ENCODE measurements at regions not wholly inside any gene's neighbourhood (a gene's known extent, or its start where the extent isn't known, plus 50 kb on each side); places are given as distances from the start of the nearest gene placed in this dataset.

DNA sequence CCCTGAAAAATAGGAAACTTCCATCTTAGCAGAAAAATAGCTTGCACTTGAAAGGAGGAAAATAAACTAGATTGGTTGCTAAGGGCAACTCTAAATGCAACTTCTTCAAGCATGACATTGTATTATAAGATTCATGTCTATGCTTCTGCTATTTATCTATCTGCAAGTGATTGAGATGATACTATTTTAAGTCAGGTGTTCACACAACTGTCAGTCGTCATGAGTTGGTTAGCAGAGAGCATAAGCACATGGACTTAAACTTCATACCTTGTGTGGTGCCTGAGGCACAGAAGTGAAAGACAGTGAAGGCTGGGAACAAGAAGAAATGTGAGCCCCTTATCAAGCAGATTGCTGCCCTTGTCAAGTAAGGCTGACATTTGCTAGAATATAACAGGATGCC, 82.9 kb downstream of the SLITRK5 start:
- H3K27ac Mint-ChIP-seq = no peak overlapping the region
- H3K9me3 Mint-ChIP-seq = no peaks in the 10 kb centered on the region
- H3K36me3 ChIP-seq (ENCODE audit: insufficient read depth) = no peaks in the 10 kb centered on the region
- no peak overlapping the region for H3K27ac ChIP-seq (ENCODE audit: low read depth)
- H3K4me3 ChIP-seq = no peak overlapping the region
- H2AFZ ChIP-seq = no peak overlapping the region
- no peaks in the 10 kb centered on the region for H3K4me1 Mint-ChIP-seq
- H3K4me3 Mint-ChIP-seq = no peak overlapping the region
- H3K79me2 ChIP-seq (replicated peaks; ENCODE audit: insufficient read depth) = no peaks in the 10 kb centered on the region
- no peaks in the 10 kb centered on the region for H3K27me3 ChIP-seq (ENCODE audit: insufficient read depth)
- DNase-seq (ENCODE audit: low spot score) (no peak), ATAC-seq (no peak)
- no peaks in the 10 kb centered on the region for H4K20me1 ChIP-seq (replicated peaks; ENCODE audit: insufficient read depth)
- H3K4me1 ChIP-seq (ENCODE audit: insufficient read depth) = no peaks in the 10 kb centered on the region
- H3K4me2 ChIP-seq = no peak overlapping the region
- H3K36me3 Mint-ChIP-seq (ENCODE audit: low read depth) = no peaks in the 10 kb centered on the region
- H3K9me2 ChIP-seq (ENCODE audit: insufficient read depth) = no peaks in the 10 kb centered on the region
- no peaks in the 10 kb centered on the region for H3F3A ChIP-seq (replicated peaks; ENCODE audit: low read depth)
- no peaks in the 10 kb centered on the region for H3K27me3 Mint-ChIP-seq (ENCODE audit: insufficient read depth, low read depth, poor library complexity)
- TF ChIP-seq REST (IDR thresholded peaks at IDR 0.05; ENCODE audit: unreplicated experiment) (no peak), ZNF114 (CRISPR knock-in tag; IDR thresholded peaks at IDR 0.05) (no peak), CREB1 (CRISPR knock-in tag; IDR thresholded peaks at IDR 0.05; ENCODE audit: low read depth) (no peak), ZNF331 (CRISPR knock-in tag; IDR thresholded peaks at IDR 0.05; ENCODE audit: low read depth) (no peak), NANOG (IDR thresholded peaks at IDR 0.05; ENCODE audit: borderline replicate concordance) (no peak), CTCF (conservative IDR thresholded peaks at IDR 0.05; ENCODE audit: low read depth in 2 of 2) (no peak), EZH2phosphoT487 (IDR thresholded peaks at IDR 0.05; ENCODE audit: unreplicated experiment) (no peak), POLR2AphosphoS5 (IDR thresholded peaks at IDR 0.05; ENCODE audit: low read depth) (no peak), JUNB (IDR thresholded peaks at IDR 0.05; ENCODE audit: unreplicated experiment) (no peak), STAT1 (IDR thresholded peaks at IDR 0.05; ENCODE audit: unreplicated experiment) (no peak)
- TF ChIP-seq, protein P1, sequence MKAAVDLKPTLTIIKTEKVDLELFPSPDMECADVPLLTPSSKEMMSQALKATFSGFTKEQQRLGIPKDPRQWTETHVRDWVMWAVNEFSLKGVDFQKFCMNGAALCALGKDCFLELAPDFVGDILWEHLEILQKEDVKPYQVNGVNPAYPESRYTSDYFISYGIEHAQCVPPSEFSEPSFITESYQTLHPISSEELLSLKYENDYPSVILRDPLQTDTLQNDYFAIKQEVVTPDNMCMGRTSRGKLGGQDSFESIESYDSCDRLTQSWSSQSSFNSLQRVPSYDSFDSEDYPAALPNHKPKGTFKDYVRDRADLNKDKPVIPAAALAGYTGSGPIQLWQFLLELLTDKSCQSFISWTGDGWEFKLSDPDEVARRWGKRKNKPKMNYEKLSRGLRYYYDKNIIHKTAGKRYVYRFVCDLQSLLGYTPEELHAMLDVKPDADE (IDR thresholded peaks at IDR 0.05) = no peak

Measured in GM23338 (cell line).